ENCODE measurements at regions not wholly inside any gene's neighbourhood (a gene's known extent, or its start where the extent isn't known, plus 50 kb on each side); places are given as distances from the start of the nearest gene placed in this dataset.

DNA sequence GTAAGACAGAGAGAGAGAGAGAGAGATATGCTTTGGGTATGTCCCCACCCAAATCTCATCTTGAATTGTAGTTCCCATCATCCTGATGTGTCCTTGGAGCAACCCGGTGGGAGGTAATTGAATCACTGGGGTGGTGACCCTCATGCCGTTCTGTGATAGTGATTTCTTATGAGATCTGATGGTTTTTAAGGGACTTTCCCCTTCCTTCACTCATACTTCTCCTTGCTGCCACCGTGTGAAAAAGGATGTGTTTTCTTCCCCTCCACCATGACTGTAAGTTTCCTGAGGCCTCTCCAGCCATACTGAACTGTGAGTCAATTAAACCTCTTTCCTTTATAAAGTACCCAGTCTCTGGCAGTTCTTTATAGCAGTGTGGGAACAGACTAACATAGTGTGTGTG, 60.3 kb downstream of the EOMES start:
- Histone ChIP-seq H3K27ac (no peak overlapping the region), H3K4me3 (no peak overlapping the region)
- no peak for DNase-seq (ENCODE audit: low spot score)
- TF ChIP-seq, protein P1, sequence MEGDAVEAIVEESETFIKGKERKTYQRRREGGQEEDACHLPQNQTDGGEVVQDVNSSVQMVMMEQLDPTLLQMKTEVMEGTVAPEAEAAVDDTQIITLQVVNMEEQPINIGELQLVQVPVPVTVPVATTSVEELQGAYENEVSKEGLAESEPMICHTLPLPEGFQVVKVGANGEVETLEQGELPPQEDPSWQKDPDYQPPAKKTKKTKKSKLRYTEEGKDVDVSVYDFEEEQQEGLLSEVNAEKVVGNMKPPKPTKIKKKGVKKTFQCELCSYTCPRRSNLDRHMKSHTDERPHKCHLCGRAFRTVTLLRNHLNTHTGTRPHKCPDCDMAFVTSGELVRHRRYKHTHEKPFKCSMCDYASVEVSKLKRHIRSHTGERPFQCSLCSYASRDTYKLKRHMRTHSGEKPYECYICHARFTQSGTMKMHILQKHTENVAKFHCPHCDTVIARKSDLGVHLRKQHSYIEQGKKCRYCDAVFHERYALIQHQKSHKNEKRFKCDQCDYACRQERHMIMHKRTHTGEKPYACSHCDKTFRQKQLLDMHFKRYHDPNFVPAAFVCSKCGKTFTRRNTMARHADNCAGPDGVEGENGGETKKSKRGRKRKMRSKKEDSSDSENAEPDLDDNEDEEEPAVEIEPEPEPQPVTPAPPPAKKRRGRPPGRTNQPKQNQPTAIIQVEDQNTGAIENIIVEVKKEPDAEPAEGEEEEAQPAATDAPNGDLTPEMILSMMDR (IDR thresholded peaks at IDR 0.05), result no peak

DNA sequence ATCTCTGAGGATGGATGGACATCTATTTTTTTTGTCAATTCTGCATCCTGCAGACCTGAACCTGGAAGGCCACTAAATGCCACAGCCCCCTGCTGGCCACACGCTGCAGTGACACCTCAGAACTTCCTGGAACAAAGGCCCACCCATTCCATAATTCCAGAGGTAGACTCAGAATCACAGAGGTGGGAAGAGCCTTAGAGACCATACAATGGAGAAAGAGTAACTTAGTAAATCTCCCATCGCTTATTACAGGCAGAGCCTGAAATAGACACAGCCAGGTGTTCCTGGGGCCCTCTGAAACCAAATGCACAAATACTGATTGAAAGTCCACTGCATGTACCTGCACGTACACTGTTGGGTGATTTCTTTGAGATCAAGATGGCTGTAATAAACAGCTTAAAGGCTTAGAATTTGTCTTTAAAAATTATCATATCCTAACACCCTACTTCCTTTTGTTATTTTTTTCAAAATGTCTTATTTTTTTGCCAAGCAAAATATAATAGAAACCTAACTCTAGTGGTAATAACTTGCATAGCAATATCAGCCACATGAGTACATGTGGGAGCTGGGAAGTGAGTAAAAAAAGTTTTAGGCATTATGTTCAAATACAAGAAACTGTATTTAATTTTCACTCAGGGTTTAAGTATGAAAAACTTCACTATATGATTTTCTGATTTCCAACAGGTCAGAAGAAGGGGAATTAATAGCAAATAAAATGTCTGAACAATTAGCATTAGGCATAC, 62.7 kb downstream of the EOMES start:
- Histone ChIP-seq H3K27ac (no peak overlapping the region), H3K4me3 (no peak overlapping the region)
- TF ChIP-seq, protein P1 (IDR thresholded peaks at IDR 0.05), result peak; percentile 52
- no peak for DNase-seq (ENCODE audit: low spot score)

DNA sequence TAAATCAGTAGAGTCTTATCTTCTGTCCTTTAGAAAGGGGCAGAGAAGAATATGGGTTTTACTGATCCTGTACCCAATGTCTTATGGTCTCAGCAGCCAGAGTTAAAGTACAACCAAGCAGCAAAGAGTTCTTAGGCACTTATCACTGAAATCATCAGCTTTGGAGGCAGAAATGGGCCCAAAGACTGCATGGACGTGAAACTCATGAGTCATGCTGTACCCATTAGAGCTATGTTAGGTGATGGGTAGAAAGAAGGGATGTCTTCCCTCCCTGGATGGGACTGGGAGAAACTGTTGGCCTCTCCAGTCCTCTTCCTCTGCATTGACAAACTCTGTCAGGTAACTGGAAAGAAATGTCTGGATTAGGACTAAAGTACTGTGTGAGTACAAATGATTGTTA, 63.4 kb downstream of the EOMES start:
- no peak for DNase-seq (ENCODE audit: low spot score)
- H3K27ac ChIP-seq, result no peak overlapping the region
- TF ChIP-seq, protein P1 (IDR thresholded peaks at IDR 0.05), result no peak

DNA sequence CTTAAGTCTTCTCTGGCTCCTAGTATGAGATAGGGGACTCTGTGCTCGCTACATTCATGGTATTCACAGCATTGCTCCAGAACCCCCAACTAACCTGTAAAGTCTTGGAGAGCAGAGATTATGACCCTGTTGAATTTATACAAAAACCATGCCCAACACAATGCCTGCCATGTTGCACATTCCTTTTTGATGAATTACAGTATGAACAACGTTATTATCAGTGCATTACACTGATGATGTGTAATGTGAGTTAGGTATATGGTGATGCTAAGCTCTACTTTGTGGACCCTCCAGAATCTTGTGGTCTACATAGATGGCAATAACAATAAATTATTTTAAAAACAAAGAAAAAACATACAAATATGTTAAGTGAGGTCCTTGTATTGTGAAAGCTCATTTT, 64.3 kb downstream of the EOMES start:
- TF ChIP-seq, protein P1 (IDR thresholded peaks at IDR 0.05), result no peak
- no peak overlapping the region for H3K4me3 ChIP-seq
- DNase-seq (ENCODE audit: low spot score), result no peak
- H3K27ac ChIP-seq, result no peak overlapping the region

More for the DNA sequence above, 63.4 kb downstream of the EOMES start:
- no peak overlapping the region for H3K4me3 ChIP-seq

DNA sequence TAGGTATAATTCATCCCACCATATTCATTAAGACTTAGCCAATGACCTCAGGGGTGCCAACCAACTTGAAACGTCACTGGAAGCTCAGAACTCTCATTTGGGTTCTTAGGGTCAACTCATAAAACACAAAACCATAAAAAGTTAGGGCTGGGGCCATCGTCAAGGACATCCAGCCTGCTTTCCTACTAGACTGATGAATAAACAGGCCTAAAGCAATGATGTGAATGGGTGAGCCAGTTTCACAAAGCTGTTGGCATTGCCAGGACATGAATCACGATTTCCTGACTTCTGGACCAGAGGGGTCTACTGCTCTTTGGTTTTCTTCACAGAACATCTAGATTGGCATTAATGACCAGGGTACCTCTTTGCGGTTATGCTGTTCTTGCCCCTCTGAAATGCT, 64.7 kb downstream of the EOMES start:
- no peak for DNase-seq (ENCODE audit: low spot score)
- TF ChIP-seq, protein P1 (IDR thresholded peaks at IDR 0.05), result no peak
- Histone ChIP-seq H3K27ac (no peak overlapping the region), H3K4me3 (no peak overlapping the region)

DNA sequence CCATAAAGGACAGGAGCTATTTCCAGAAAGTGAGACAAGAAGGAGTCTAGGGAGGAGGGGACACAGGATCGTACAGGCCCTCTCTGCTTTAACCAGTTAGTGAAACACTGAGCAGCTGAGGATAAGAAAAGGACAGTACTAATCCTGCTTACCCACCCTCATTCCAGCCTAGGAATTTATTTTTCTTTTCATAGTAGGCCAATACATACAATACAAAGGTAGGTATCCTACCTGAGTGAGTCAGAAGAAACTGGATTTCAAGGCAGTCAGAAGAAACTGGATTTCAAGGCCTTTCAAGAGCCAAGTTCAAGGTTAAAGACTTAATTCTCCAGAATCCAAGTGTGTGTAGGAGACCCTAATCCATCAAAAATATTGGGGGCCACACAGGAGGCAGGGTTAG, 65.3 kb downstream of the EOMES start:
- Histone ChIP-seq H3K27ac (no peak overlapping the region), H3K4me3 (no peak overlapping the region)
- TF ChIP-seq, protein P1 (IDR thresholded peaks at IDR 0.05), result no peak
- DNase-seq (ENCODE audit: low spot score), result no peak

DNA sequence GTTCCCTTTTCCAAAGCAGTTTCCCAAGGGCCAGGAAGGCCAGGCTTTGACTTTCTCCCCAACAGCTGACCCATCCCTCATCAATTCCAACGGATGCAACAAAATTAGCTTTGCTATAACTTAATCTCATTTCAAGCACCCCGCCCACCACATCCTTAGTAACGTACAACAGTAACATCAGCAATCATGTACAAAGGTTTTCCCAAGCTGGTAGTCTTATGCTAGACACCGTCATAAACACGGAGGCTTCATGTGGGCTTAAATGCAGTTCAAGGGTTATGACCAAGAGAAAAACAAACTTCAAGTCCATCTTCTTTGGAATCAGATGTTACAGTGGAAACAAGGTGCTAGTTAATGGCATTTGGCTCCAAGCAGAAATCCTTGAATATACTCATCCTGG, 66.6 kb downstream of the EOMES start:
- Histone ChIP-seq H3K4me3 (no peak overlapping the region), H3K27ac (no peak overlapping the region)
- DNase-seq (ENCODE audit: low spot score), result no peak
- TF ChIP-seq, protein P1 (IDR thresholded peaks at IDR 0.05), result no peak

Data from coronary artery (tissue), 2 donors.